ENCODE measurements at regions not wholly inside any gene's neighbourhood (a gene's known extent, or its start where the extent isn't known, plus 50 kb on each side); places are given as distances from the start of the nearest gene placed in this dataset.
"Not testable (repeated sequence)": the region's sequence is repeated elsewhere in the genome, so short reads cannot be mapped to it uniquely, and the experiment has no call there.

DNA sequence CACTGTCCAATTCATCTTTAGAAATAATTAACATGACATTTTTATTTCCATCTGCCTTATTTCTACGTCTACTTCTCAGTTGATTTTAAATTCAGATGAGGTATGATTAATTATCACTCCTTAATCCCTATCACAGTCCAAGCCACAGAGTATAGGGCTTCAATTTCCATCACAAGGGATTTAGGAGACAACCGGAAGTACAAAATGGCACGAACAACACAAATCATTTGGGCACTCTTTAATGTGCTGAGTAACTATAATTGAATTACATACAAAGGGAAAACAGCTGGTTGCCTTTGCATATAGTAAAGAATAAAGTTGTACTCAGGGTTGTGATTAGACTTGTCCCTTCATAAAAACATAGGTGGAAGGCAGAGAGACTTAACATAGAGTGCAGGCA, 290.4 kb upstream of the MAGEB16 start:
- no peaks in the 10 kb centered on the region for H3K9me3 ChIP-seq
- no peaks in the 10 kb centered on the region for H3K4me1 ChIP-seq (replicated peaks)
- H3K4me3 ChIP-seq, result no peak overlapping the region
- intact Hi-C loops (cut with DNase I), result no loop called here
- no peak overlapping the region for H3K27ac ChIP-seq
- TF ChIP-seq POLR2AphosphoS5 (IDR thresholded peaks at IDR 0.05) (no peak), POLR2A (IDR thresholded peaks at IDR 0.05) (no peak)
- TF ChIP-seq, protein P1, sequence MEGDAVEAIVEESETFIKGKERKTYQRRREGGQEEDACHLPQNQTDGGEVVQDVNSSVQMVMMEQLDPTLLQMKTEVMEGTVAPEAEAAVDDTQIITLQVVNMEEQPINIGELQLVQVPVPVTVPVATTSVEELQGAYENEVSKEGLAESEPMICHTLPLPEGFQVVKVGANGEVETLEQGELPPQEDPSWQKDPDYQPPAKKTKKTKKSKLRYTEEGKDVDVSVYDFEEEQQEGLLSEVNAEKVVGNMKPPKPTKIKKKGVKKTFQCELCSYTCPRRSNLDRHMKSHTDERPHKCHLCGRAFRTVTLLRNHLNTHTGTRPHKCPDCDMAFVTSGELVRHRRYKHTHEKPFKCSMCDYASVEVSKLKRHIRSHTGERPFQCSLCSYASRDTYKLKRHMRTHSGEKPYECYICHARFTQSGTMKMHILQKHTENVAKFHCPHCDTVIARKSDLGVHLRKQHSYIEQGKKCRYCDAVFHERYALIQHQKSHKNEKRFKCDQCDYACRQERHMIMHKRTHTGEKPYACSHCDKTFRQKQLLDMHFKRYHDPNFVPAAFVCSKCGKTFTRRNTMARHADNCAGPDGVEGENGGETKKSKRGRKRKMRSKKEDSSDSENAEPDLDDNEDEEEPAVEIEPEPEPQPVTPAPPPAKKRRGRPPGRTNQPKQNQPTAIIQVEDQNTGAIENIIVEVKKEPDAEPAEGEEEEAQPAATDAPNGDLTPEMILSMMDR (IDR thresholded peaks at IDR 0.05), result no peak
- H3K27me3 ChIP-seq (replicated peaks; ENCODE audit: insufficient read depth), result no peaks in the 10 kb centered on the region
- 31% methylated on average over 3 of the region's 3 CpGs for WGBS
- H3K36me3 ChIP-seq, result no peaks in the 10 kb centered on the region
- no peak for DNase-seq (ENCODE audit: low spot score)

DNA sequence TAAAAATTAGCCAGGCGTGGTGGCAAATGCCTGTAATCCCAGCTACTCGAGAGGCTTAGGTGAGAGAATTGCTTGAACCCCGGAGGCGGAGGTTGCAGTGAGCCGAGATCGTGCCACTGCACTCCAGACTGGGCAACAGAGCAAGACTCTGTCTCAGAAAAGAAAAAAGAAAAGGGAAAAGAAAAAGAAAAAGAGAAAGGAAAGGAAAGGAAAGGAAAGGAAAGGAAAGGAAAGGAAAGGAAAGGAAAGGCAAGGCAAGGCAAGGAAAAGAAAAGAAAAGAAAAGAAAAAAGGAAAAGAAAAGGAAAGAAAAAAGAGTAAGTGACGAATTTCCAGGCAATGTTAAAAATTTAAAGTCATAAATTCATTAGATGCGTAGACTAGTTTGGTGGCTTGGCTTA, 250.1 kb upstream of the MAGEB16 start:
- H3K27ac ChIP-seq; H3K9me3 ChIP-seq; H3K27me3 ChIP-seq (replicated peaks; ENCODE audit: insufficient read depth); DNase-seq (ENCODE audit: low spot score); H3K4me1 ChIP-seq (replicated peaks); H3K4me3 ChIP-seq; H3K36me3 ChIP-seq; intact Hi-C loops (cut with DNase I): not testable (repeated sequence)
- 97% methylated on average over 8 of the region's 8 CpGs for WGBS

DNA sequence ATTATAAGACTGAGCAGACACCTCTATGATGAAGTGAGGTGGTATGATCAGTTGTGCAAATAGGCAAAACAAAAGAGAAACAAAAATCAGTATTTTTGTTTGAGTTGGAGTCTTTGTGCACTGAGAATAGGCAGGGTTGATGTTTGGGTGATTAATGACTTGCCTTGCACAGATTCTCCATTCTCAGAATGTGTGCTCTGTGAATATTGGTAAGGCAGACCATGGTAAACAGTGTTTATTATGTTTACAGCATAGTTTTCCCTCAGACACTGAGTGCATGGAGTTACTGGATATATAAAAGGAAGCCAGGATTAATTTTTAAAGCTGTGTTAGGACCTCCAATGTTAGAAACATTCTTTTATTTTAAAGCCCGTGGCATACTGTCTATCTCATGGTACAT, 240.2 kb upstream of the MAGEB16 start:
- H3K27me3 ChIP-seq (replicated peaks; ENCODE audit: insufficient read depth), result no peaks in the 10 kb centered on the region
- DNase-seq (ENCODE audit: low spot score), result no peak
- WGBS, result 35% methylated on average over 1 of the region's 1 CpG
- TF ChIP-seq, protein P1 (IDR thresholded peaks at IDR 0.05), result no peak
- TF ChIP-seq POLR2A (IDR thresholded peaks at IDR 0.05) (no peak), POLR2AphosphoS5 (IDR thresholded peaks at IDR 0.05) (no peak)
- H3K4me3 ChIP-seq, result no peak overlapping the region
- H3K36me3 ChIP-seq, result no peaks in the 10 kb centered on the region
- intact Hi-C loops (cut with DNase I), result no loop called here
- H3K9me3 ChIP-seq, result no peaks in the 10 kb centered on the region
- H3K4me1 ChIP-seq (replicated peaks), result no peaks in the 10 kb centered on the region
- H3K27ac ChIP-seq, result no peak overlapping the region

DNA sequence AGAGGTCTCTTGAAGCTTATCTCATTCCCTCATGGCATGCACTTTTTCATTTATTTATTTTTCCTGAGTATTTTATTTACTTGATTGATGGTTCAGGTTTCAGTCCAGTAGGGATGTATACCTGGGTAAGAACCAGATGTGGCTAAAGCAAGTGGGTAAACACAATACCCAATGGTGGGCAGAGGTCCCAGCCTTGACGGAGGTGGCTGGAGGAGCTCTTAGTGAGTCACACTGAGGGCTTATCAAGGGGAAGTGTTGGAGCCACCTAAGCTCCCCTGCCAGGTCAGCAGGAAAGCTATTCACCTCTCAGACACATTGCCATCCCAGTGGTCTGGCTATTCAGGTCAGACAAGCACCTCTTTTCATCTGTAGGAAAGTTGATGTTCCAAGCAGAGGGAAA, 236.2 kb upstream of the MAGEB16 start:
- Histone ChIP-seq H3K9me3 (no peaks in the 10 kb centered on the region), H3K27me3 (replicated peaks; ENCODE audit: insufficient read depth) (no peaks in the 10 kb centered on the region), H3K36me3 (no peaks in the 10 kb centered on the region), H3K4me1 (replicated peaks) (no peaks in the 10 kb centered on the region), H3K4me3 (no peak overlapping the region), H3K27ac (no peak overlapping the region)
- 92% methylated on average over 1 of the region's 1 CpG for WGBS
- intact Hi-C loops (cut with DNase I), result no loop called here
- no peak for DNase-seq (ENCODE audit: low spot score)
- TF ChIP-seq POLR2AphosphoS5 (IDR thresholded peaks at IDR 0.05) (no peak), POLR2A (IDR thresholded peaks at IDR 0.05) (no peak)
- TF ChIP-seq, protein P1 (IDR thresholded peaks at IDR 0.05), result no peak

- TF ChIP-seq POLR2AphosphoS5 (IDR thresholded peaks at IDR 0.05) (no peak), POLR2A (IDR thresholded peaks at IDR 0.05) (no peak)
- TF ChIP-seq, protein P1 (IDR thresholded peaks at IDR 0.05), result no peak
- Histone ChIP-seq H3K4me3 (no peak overlapping the region), H3K27me3 (replicated peaks; ENCODE audit: insufficient read depth) (no peaks in the 10 kb centered on the region), H3K9me3 (no peaks in the 10 kb centered on the region), H3K27ac (no peak overlapping the region), H3K36me3 (no peaks in the 10 kb centered on the region), H3K4me1 (replicated peaks) (no peaks in the 10 kb centered on the region)
- intact Hi-C loops (cut with DNase I), result no loop called here
- DNase-seq (ENCODE audit: low spot score), result no peak
- 91% methylated on average over 3 of the region's 3 CpGs for WGBS
These were observed 235.7 kb upstream of the MAGEB16 start for GRCh38 chrX:35562395-35562794.

Measured in prostate gland (tissue), 2 donors.